HG03558 (cell line): ENCODE measurements at regions not wholly inside any gene's neighbourhood (a gene's known extent, or its start where the extent isn't known, plus 50 kb on each side); places are given as distances from the start of the nearest gene placed in this dataset.

Experiments
- ATAC-seq: cut with Tn5 transposase; IDR thresholded peaks from one replicate; pipeline ENCODE4 v1.9.1; 2021; ENCODE audit warnings: moderate number of reproducible peaks; ENCODE audit not compliant: unreplicated experiment; ENCODE audit errors: extremely low read depth

GRCh38 chr10:53749439-53749838, 976.9 kb upstream of the MBL2 start:
- no peak for ATAC-seq

- no peak for ATAC-seq
Observed at GRCh38 chr10:53748319-53748718, 975.7 kb upstream of the MBL2 start.

GRCh38 chr10:53744746-53745145, 972.2 kb upstream of the MBL2 start:
- no peak for ATAC-seq

- no peak for ATAC-seq
Observed at GRCh38 chr10:53744176-53744575, 971.6 kb upstream of the MBL2 start.

GRCh38 chr10:53737132-53737531, 964.5 kb upstream of the MBL2 start:
- no peak for ATAC-seq

GRCh38 chr10:53726921-53727320, 954.3 kb upstream of the MBL2 start:
- no peak for ATAC-seq

- ATAC-seq: no peak
Observed at GRCh38 chr10:53724581-53724980, 952.0 kb upstream of the MBL2 start.

- no peak for ATAC-seq
Observed at GRCh38 chr10:53719658-53720057, 947.1 kb upstream of the MBL2 start.

- no peak for ATAC-seq
Observed at GRCh38 chr10:53716156-53716555, 943.6 kb upstream of the MBL2 start.

- ATAC-seq: no peak
Observed at GRCh38 chr10:53713431-53713830, 940.8 kb upstream of the MBL2 start.

GRCh38 chr10:53702489-53702888, 929.9 kb upstream of the MBL2 start:
- no peak for ATAC-seq

- ATAC-seq: no peak
Observed at GRCh38 chr10:53701213-53701612, 928.6 kb upstream of the MBL2 start.

GRCh38 chr10:53700278-53700677, 927.7 kb upstream of the MBL2 start:
- no peak for ATAC-seq

GRCh38 chr10:53699684-53700083, 927.1 kb upstream of the MBL2 start:
- ATAC-seq: no peak

GRCh38 chr10:53699231-53699630, 926.6 kb upstream of the MBL2 start:
- no peak for ATAC-seq

- ATAC-seq: no peak
Observed at GRCh38 chr10:53697038-53697437, 924.5 kb upstream of the MBL2 start.

GRCh38 chr10:53690524-53691240, 918.1 kb upstream of the MBL2 start:
- no peak for ATAC-seq

GRCh38 chr10:53687800-53688199, 915.2 kb upstream of the MBL2 start:
- ATAC-seq: no peak

GRCh38 chr10:53682885-53683284, 910.3 kb upstream of the MBL2 start:
- no peak for ATAC-seq

GRCh38 chr10:53682458-53682857, 909.9 kb upstream of the MBL2 start:
- no peak for ATAC-seq

GRCh38 chr10:53679666-53680065, 907.1 kb upstream of the MBL2 start:
- ATAC-seq: no peak

- no peak for ATAC-seq
Observed at GRCh38 chr10:53675177-53675576, 902.6 kb upstream of the MBL2 start.

GRCh38 chr10:53667063-53667462, 894.5 kb upstream of the MBL2 start:
- ATAC-seq: no peak
